Lung (tissue), 11 donors: ENCODE measurements at regions not wholly inside any gene's neighbourhood (a gene's known extent, or its start where the extent isn't known, plus 50 kb on each side); places are given as distances from the start of the nearest gene placed in this dataset.

Experiments used
- ATAC-seq: fragments of 200-7000 bp; cut with Tn5 transposase; one replicate; pipeline ENCODE4 v1.9.1; 2020; ENCODE audit warnings: moderate number of reproducible peaks; ENCODE audit not compliant: insufficient read depth, low FRiP score
- DNase-seq, 3 donors: peaks; one replicate each; pipeline ENCODE4 v3.0.0-alpha.2; 2013 to 2017
- H3K27ac ChIP-seq, 2 donors: one replicate each; pipeline ENCODE4 v1.5.1; 2013; ENCODE audit warnings: mild to moderate bottlenecking in 2 of 2, moderate library complexity in 2 of 2, control low read depth in 1 of 2, inconsistent platforms in 1 of 2, low read depth in 1 of 2, low read length in 1 of 2
- H3K27me3 ChIP-seq, 3 donors: one replicate each; pipeline ENCODE4 v1.5.1; 2013; ENCODE audit warnings: low read length in 2 of 3; ENCODE audit not compliant: control insufficient read depth in 3 of 3, insufficient read depth in 3 of 3
- H3K36me3 ChIP-seq, 4 donors: one replicate each; pipeline ENCODE4 v1.5.1; 2013; ENCODE audit warnings: low read length in 4 of 4, mild to moderate bottlenecking in 1 of 4, moderate library complexity in 1 of 4; ENCODE audit not compliant: control insufficient read depth in 4 of 4, insufficient read depth in 4 of 4
- H3K4me1 ChIP-seq, 5 donors: one replicate each; pipeline ENCODE4 v1.5.1; 2013; ENCODE audit warnings: low read length in 5 of 5, mild to moderate bottlenecking in 2 of 5, moderate library complexity in 1 of 5; ENCODE audit not compliant: control insufficient read depth in 5 of 5, insufficient read depth in 5 of 5
- H3K4me3 ChIP-seq: one replicate; pipeline ENCODE4 v1.5.1; 2013; ENCODE audit warnings: mild to moderate bottlenecking, control low read depth, moderate library complexity
- H3K9ac ChIP-seq, 2 donors: one replicate each; pipeline ENCODE4 v1.5.1; 2013; ENCODE audit warnings: low read length in 2 of 2, control low read depth in 1 of 2; ENCODE audit not compliant: insufficient read depth in 1 of 2
- H3K9me3 ChIP-seq, 4 donors: one replicate each; pipeline ENCODE4 v1.5.1; 2013; ENCODE audit warnings: low read length in 3 of 4, mild to moderate bottlenecking in 1 of 4, moderate library complexity in 1 of 4; ENCODE audit not compliant: control insufficient read depth in 4 of 4, insufficient read depth in 3 of 4
- CTCF ChIP-seq: IDR thresholded peaks from 2 replicates; pipeline ENCODE4 v1.5.1; 2012; ENCODE audit warnings: mild to moderate bottlenecking; ENCODE audit errors: control extremely low read depth, extremely low read depth
- WGBS, 2 donors: extraction: QIAGEN DNeasy Blood & Tissue Kit; methylation state at CpG; one replicate each; pipeline ENCODE4 v1.1.7; 2013; 5-methylcytosine and 5-hydroxymethylcytosine counted together
- donor health status: control.
- donor health status: control.
- donor health status: Bipolar disorder and iron deficiency.
- donor health status: healthy.
- donor health status: DM: yes; HTN: yes; CAD: no.

DNA sequence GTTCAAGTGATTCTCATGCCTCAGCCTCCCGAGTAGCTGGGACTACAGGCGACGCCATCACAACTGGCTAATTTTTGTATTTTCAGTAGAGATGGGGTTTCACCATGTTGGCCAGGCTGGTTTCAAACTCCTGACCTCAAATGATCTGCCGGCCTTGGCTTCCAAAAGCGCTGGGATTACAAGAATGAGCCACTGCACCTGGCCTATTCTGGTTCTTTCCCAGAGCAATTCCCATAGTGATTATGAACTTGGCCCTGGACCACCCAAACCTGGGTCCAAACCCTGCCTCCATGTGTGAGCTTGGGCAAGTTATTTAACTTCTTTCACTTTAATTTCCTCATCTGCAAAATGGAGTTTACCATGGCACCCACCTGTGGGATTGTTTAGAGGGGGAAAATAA lies 61.5 kb upstream of the HEPHL1 start:
- Histone ChIP-seq H3K9me3 (peaks cover 0 to 5% (median 2%) of the 10 kb centered on the region in 4 donors), H3K36me3 (no peaks in the 10 kb centered on the region), H3K4me1 (peaks cover 0 to 5% (median 0%) of the 10 kb centered on the region in 5 donors), H3K9ac (no peak overlapping the region), H3K27ac (no peak overlapping the region), H3K4me3 (no peak overlapping the region), H3K27me3 (no peaks in the 10 kb centered on the region)
- ATAC-seq: no peak
- 79 to 94% methylated on average over 5 of the region's 5 CpGs for WGBS, 2 donors
- no peak for DNase-seq
- TF ChIP-seq CTCF: no peak

DNA sequence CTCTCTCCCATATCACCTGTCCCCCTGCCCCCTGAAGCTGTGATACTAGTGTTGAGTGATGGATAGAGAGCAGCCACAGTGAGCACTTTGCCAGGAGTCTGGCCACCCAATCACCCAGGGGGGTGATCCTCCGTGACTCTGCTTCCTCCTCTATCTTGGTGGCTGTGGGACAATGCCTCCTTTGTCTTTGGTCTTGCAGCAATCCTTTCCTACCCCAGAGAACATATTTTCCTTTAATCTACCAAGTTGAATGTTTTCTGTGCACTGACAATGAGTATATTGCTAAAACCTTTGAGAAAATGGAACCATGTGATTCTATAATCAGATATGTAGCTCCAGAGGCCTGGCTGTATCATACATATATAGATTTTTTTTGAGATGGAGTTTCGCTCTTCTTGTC lies 58.1 kb upstream of the HEPHL1 start:
- H3K4me3 ChIP-seq: no peak overlapping the region
- ATAC-seq (no peak), DNase-seq (no peak)
- no peak overlapping the region for H3K9ac ChIP-seq
- H3K9me3 ChIP-seq: peaks cover 0 to 1% (median 0%) of the 10 kb centered on the region in 4 donors
- 87 to 94% methylated on average over 2 of the region's 2 CpGs for WGBS, 2 donors
- TF ChIP-seq CTCF: no peak
- H3K27ac ChIP-seq: no peak overlapping the region
- H3K4me1 ChIP-seq: peaks cover 0 to 5% (median 0%) of the 10 kb centered on the region in 5 donors
- H3K36me3 ChIP-seq: no peaks in the 10 kb centered on the region
- H3K27me3 ChIP-seq: no peaks in the 10 kb centered on the region

DNA sequence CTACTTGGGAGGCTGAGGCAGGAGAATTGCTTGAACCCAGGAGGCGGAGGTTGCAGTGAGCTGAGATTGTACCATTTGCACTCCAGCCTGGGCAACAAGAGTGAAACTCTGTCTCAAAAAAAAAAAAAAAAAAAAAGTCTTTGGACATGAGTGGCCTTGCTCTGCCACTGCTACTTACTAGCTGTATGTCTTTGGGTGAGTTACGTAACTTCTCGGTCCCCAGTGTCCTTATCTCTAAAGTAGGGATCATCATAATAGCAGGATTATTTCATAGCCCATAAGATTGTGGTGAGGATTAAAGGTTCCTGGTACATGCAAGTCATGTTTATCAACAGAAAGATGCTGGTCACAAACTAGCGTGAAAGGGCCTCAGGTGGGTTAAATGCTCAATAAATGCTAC lies 53.9 kb upstream of the HEPHL1 start:
- no peak for TF ChIP-seq CTCF
- Histone ChIP-seq H3K9me3 (peaks cover 0 to 1% (median 0%) of the 10 kb centered on the region in 4 donors), H3K9ac (no peak overlapping the region), H3K4me3 (no peak overlapping the region), H3K4me1 (no peaks in the 10 kb centered on the region), H3K36me3 (no peaks in the 10 kb centered on the region), H3K27ac (no peak overlapping the region), H3K27me3 (no peaks in the 10 kb centered on the region)
- ATAC-seq: no peak
- 89 to 94% methylated on average over 4 of the region's 4 CpGs for WGBS, 2 donors
- no peak for DNase-seq

GRCh38 chr11:93967944-93968343 lies 53.2 kb upstream of the HEPHL1 start:
- peaks cover 0 to 1% (median 0%) of the 10 kb centered on the region in 4 donors for H3K9me3 ChIP-seq
- H3K9ac ChIP-seq: no peak overlapping the region
- H3K4me1 ChIP-seq: no peaks in the 10 kb centered on the region
- no peaks in the 10 kb centered on the region for H3K36me3 ChIP-seq
- H3K27ac ChIP-seq: no peak overlapping the region
- no peak for TF ChIP-seq CTCF
- ATAC-seq (no peak), DNase-seq (no peak)
- 87 to 88% methylated on average over 5 of the region's 5 CpGs for WGBS, 2 donors
- H3K27me3 ChIP-seq: no peaks in the 10 kb centered on the region
- no peak overlapping the region for H3K4me3 ChIP-seq
